CD4-positive, alpha-beta T cell (primary cell): ENCODE measurements at regions not wholly inside any gene's neighbourhood (a gene's known extent, or its start where the extent isn't known, plus 50 kb on each side); places are given as distances from the start of the nearest gene placed in this dataset.

ENCODE experiments used
- ATAC-seq: fragments of 200-7000 bp; cut with Tn5 transposase; one replicate; pipeline ENCODE4 v1.10.0; 2022; ENCODE audit warnings: mild to moderate bottlenecking; ENCODE audit not compliant: poor library complexity
- CTCF ChIA-PET: fragments of 350-600 bp; sonication (Branson Sonifier 250); formaldehyde crosslinking; loops from one replicate; lab custom pipeline; 2021; ENCODE audit warnings: antibody characterized with exemption, inconsistent platforms; lab: Charles Lee
- POLR2A ChIA-PET: fragments of 350-600 bp; sonication (Branson Sonifier 250); formaldehyde crosslinking; loops from one replicate; lab custom pipeline; 2021; ENCODE audit warnings: antibody characterized with exemption, inconsistent platforms; lab: Charles Lee
- DNase-seq, 14 experiments: peaks; one replicate each; pipeline ENCODE4 v3.0.0-alpha.2; 2013 to 2020; ENCODE audit warnings: mixed read lengths in 2 of 14
- H3K27ac ChIP-seq, 2 donors: one replicate each; pipeline versions ENCODE4 v1.5.1 to v1.7.0; 2013; ENCODE audit warnings: low read length in 2 of 2, low read depth in 1 of 2, mild to moderate bottlenecking in 1 of 2
- H3K27me3 ChIP-seq, 2 experiments: 1 replicate in 1 of 2; 2 replicates in 1 of 2; pipeline versions ENCODE4 v1.6.1 to v1.7.0; 2013; ENCODE audit warnings: low read length in 2 of 2, control low read depth in 1 of 2, mild to moderate bottlenecking in 1 of 2, moderate library complexity in 1 of 2; ENCODE audit not compliant: insufficient read depth in 2 of 2, control insufficient read depth in 1 of 2
- H3K36me3 ChIP-seq: one replicate; pipeline ENCODE4 v1.6.1; 2013; ENCODE audit warnings: low read length, control low read depth; ENCODE audit not compliant: insufficient read depth
- H3K4me1 ChIP-seq: one replicate; pipeline ENCODE4 v1.6.1; 2013; ENCODE audit warnings: low read length, control low read depth; ENCODE audit not compliant: insufficient read depth
- H3K4me3 ChIP-seq: one replicate; pipeline ENCODE4 v1.5.1; 2013; ENCODE audit warnings: mild to moderate bottlenecking, low read length, moderate library complexity
- H3K9me3 ChIP-seq, 2 experiments: 1 replicate in 1 of 2; 2 replicates in 1 of 2; pipeline versions ENCODE4 v1.6.1 to v1.7.0; 2013; ENCODE audit warnings: low read length in 2 of 2, mild to moderate bottlenecking in 2 of 2, control low read depth in 1 of 2, moderate library complexity in 1 of 2; ENCODE audit not compliant: control insufficient read depth in 1 of 2, insufficient read depth in 1 of 2
- H3K27ac Mint-ChIP-seq: one replicate; pipeline ENCODE4 v1.8.0; 2020; ENCODE audit warnings: mixed read lengths
- H3K27me3 Mint-ChIP-seq: one replicate; pipeline ENCODE4 v1.8.0; 2021; ENCODE audit warnings: mixed read lengths
- H3K36me3 Mint-ChIP-seq: one replicate; pipeline ENCODE4 v1.8.0; 2021; ENCODE audit warnings: low read depth, mixed read lengths
- H3K4me1 Mint-ChIP-seq: one replicate; pipeline ENCODE4 v1.8.0; 2021; ENCODE audit warnings: low read depth, mixed read lengths
- H3K4me3 Mint-ChIP-seq: one replicate; pipeline ENCODE4 v1.8.0; 2020; ENCODE audit warnings: mild to moderate bottlenecking, mixed read lengths
- H3K9me3 Mint-ChIP-seq: one replicate; pipeline ENCODE4 v1.8.0; 2020; ENCODE audit warnings: mixed read lengths
- intact Hi-C, 2 experiments: fragments of 100-400 bp; cut with DNase I in 1 of 2; cut with micrococcal nuclease in 1 of 2; formaldehyde crosslinking; loops; one replicate each; pipeline versions ENCODE4 v1.15.1 to v1.9.0; 2023 to 2025; cut with DNase I, micrococcal nuclease
- TF ChIP-seq, protein P1 (sequence below): fragments of 200-600 bp; IDR thresholded peaks from one replicate; pipeline ENCODE4 v1.8.0; 2022; ENCODE audit warnings: antibody characterized with exemption, mild to moderate bottlenecking

DNA sequence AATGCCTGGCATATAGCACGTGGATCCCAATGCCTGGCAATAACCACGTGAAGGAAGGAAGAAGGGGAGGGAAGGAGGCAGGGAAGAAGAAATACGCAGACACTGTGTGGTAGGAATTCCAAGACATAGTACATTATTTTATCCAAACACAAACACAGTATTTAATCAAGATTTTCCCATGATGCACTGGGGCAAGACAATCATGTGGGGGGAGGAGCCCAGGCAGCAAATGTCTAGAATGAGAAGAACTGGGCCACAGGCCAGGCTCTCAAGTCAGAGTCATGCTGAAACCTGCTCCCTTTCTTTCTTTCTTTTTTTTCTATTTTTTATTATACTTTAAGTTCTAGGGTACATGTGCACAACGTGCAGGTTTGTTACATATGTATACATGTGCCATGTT is 717.9 kb downstream of the UQCRFS1 start:
- no peak for ATAC-seq
- POLR2A ChIA-PET, result no interaction called here

DNA sequence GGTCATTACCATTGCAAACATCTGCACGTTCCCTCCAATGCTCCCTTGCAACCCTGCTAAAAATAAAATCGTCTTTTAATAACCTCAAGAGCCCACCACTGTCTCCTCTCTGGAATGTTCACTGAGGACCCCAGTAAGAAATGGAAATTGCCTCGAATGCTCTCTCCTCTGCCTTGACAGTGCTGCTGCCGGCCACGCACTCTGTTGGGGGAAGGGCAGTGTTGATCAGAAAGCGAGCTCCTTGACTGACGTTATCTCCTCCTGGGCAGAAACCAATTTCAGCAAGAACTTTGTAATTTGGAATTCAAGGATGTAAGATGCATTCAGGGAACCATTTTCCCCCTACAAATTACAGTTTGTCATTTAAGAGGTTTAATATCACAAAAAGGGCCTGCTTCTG is 718.5 kb downstream of the UQCRFS1 start:
- DNase-seq, result no peak
- POLR2A ChIA-PET, result no interaction called here
- no peak overlapping the region for H3K4me3 Mint-ChIP-seq

More for the DNA sequence above, 717.9 kb downstream of the UQCRFS1 start:
- no peaks in the 10 kb centered on the region for H3K27me3 ChIP-seq
- H3K4me3 ChIP-seq, result no peak overlapping the region
- no peaks in the 10 kb centered on the region for H3K9me3 Mint-ChIP-seq
- no peaks in the 10 kb centered on the region for H3K4me1 ChIP-seq
- no peak overlapping the region for H3K27ac Mint-ChIP-seq
- H3K9me3 ChIP-seq, result peaks cover 0 to 17% of the 10 kb centered on the region in 2 experiments
- CTCF ChIA-PET, result no interaction called here
- H3K27me3 Mint-ChIP-seq, result no peaks in the 10 kb centered on the region
- H3K36me3 Mint-ChIP-seq, result no peaks in the 10 kb centered on the region
- no peak overlapping the region for H3K27ac ChIP-seq
- TF ChIP-seq, protein P1, sequence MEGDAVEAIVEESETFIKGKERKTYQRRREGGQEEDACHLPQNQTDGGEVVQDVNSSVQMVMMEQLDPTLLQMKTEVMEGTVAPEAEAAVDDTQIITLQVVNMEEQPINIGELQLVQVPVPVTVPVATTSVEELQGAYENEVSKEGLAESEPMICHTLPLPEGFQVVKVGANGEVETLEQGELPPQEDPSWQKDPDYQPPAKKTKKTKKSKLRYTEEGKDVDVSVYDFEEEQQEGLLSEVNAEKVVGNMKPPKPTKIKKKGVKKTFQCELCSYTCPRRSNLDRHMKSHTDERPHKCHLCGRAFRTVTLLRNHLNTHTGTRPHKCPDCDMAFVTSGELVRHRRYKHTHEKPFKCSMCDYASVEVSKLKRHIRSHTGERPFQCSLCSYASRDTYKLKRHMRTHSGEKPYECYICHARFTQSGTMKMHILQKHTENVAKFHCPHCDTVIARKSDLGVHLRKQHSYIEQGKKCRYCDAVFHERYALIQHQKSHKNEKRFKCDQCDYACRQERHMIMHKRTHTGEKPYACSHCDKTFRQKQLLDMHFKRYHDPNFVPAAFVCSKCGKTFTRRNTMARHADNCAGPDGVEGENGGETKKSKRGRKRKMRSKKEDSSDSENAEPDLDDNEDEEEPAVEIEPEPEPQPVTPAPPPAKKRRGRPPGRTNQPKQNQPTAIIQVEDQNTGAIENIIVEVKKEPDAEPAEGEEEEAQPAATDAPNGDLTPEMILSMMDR, result no peak
- no peaks in the 10 kb centered on the region for H3K36me3 ChIP-seq
- intact Hi-C loops, result no loop called here
- no peak for DNase-seq
- H3K4me3 Mint-ChIP-seq, result no peak overlapping the region
- no peaks in the 10 kb centered on the region for H3K4me1 Mint-ChIP-seq

DNA sequence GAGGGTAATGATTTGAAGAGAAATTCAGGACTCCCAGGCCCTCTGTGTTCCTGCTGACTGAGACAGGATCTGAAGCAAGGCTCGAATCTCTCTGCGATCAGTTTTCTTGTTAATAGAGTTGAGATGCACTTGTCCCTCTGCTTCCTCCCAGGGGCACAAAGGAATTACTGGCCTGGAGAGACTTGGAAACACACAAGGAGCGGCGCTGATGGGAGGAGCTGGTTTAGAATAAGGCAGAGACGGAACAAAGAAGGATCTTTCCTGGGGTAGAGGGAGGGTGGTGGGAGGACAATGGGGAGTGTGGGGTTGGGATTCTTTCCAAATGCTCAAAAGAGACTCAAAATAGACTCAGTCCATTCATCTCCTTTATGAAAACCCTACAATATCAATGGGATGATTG is 719.1 kb downstream of the UQCRFS1 start:
- ChIA-PET CTCF (no interaction called here), POLR2A (no interaction called here)
- Mint-ChIP-seq H3K36me3 (no peaks in the 10 kb centered on the region), H3K9me3 (no peaks in the 10 kb centered on the region), H3K27me3 (no peaks in the 10 kb centered on the region), H3K27ac (no peak overlapping the region), H3K4me1 (no peaks in the 10 kb centered on the region), H3K4me3 (no peak overlapping the region)
- H3K9me3 ChIP-seq, result peaks cover 0 to 25% of the 10 kb centered on the region in 2 experiments
- ATAC-seq (no peak), DNase-seq (no peak)
- no peaks in the 10 kb centered on the region for H3K27me3 ChIP-seq
- H3K36me3 ChIP-seq, result no peaks in the 10 kb centered on the region
- TF ChIP-seq, protein P1, result no peak
- no peak overlapping the region for H3K4me3 ChIP-seq
- H3K27ac ChIP-seq, result no peak overlapping the region
- H3K4me1 ChIP-seq, result no peaks in the 10 kb centered on the region
- intact Hi-C loops, result no loop called here

More for the DNA sequence above, 718.5 kb downstream of the UQCRFS1 start:
- no peaks in the 10 kb centered on the region for H3K4me1 Mint-ChIP-seq
- no peak overlapping the region for H3K4me3 ChIP-seq
- intact Hi-C loops, result no loop called here
- H3K27me3 Mint-ChIP-seq, result no peaks in the 10 kb centered on the region
- H3K27ac Mint-ChIP-seq, result no peak overlapping the region
- no peaks in the 10 kb centered on the region for H3K27me3 ChIP-seq
- H3K4me1 ChIP-seq, result no peaks in the 10 kb centered on the region
- CTCF ChIA-PET, result no interaction called here
- no peaks in the 10 kb centered on the region for H3K36me3 Mint-ChIP-seq
- no peak for ATAC-seq
- H3K9me3 ChIP-seq, result peaks cover 0 to 22% of the 10 kb centered on the region in 2 experiments
- no peaks in the 10 kb centered on the region for H3K36me3 ChIP-seq
- no peaks in the 10 kb centered on the region for H3K9me3 Mint-ChIP-seq
- no peak overlapping the region for H3K27ac ChIP-seq
- TF ChIP-seq, protein P1, result no peak
